GM12873 (cell line): ENCODE measurements at regions not wholly inside any gene's neighbourhood (a gene's known extent, or its start where the extent isn't known, plus 50 kb on each side); places are given as distances from the start of the nearest gene placed in this dataset.

Experiments used
- CTCF ChIP-seq: IDR thresholded peaks from 2 replicates; pipeline ENCODE4 v1.5.1; 2012; ENCODE audit warnings: low read depth, mild to moderate bottlenecking, moderate library complexity, low read length, control low read depth; ENCODE audit not compliant: insufficient read depth; ENCODE audit errors: missing control alignments

- no peak for TF ChIP-seq CTCF
Observed at GRCh38 chr15:66999046-66999968, 66.1 kb upstream of the SMAD3 start.

GRCh38 chr15:67000896-67001295 lies 64.5 kb upstream of the SMAD3 start:
- no peak for TF ChIP-seq CTCF

- no peak for TF ChIP-seq CTCF
Observed at GRCh38 chr15:67002368-67002767, 63.0 kb upstream of the SMAD3 start.

GRCh38 chr15:67003586-67003985 lies 61.8 kb upstream of the SMAD3 start:
- no peak for TF ChIP-seq CTCF

GRCh38 chr15:67004142-67004541 lies 61.3 kb upstream of the SMAD3 start:
- TF ChIP-seq CTCF = no peak

- TF ChIP-seq CTCF = no peak
Observed at GRCh38 chr15:67005294-67005996, 60.0 kb upstream of the SMAD3 start.
